Fibroblast of lung (primary cell): ENCODE measurements at regions not wholly inside any gene's neighbourhood (a gene's known extent, or its start where the extent isn't known, plus 50 kb on each side); places are given as distances from the start of the nearest gene placed in this dataset.

Experiments
- DNase-seq, 2 donors: peaks; one replicate each; pipeline versions ENCODE4 v3.0.0 to v3.0.0-alpha.2; 2010; ENCODE audit warnings: low read depth in 2 of 2
- H2AFZ ChIP-seq: 2 replicates; pipeline ENCODE4 v1.5.1; 2012; ENCODE audit warnings: low read length, control low read depth, inconsistent platforms
- H3K27ac ChIP-seq: 2 replicates; pipeline ENCODE4 v1.5.1; 2011; ENCODE audit warnings: low read length, control low read depth; ENCODE audit not compliant: insufficient read depth
- H3K27me3 ChIP-seq: 2 replicates; pipeline ENCODE4 v1.5.1; 2011; ENCODE audit warnings: mild to moderate bottlenecking, low read length; ENCODE audit not compliant: control insufficient read depth, insufficient read depth
- H3K36me3 ChIP-seq: 2 replicates; pipeline ENCODE4 v1.5.1; 2011; ENCODE audit warnings: low read length; ENCODE audit not compliant: control insufficient read depth, insufficient read depth
- H3K4me1 ChIP-seq: 2 replicates; pipeline ENCODE4 v1.5.1; 2011; ENCODE audit warnings: low read length; ENCODE audit not compliant: control insufficient read depth, insufficient read depth; ENCODE audit errors: extremely low read depth
- H3K4me2 ChIP-seq: 2 replicates; pipeline ENCODE4 v1.5.1; 2011; ENCODE audit warnings: low read length, control low read depth; ENCODE audit not compliant: insufficient read depth; ENCODE audit errors: extremely low read depth
- H3K4me3 ChIP-seq, 4 experiments: fragments of 200-600 bp in 1 of 4; sonication (generic) in 1 of 4; replicated peaks in 1 of 4; 2 replicates each; pipeline ENCODE4 v1.5.1; 2011 to 2016; ENCODE audit warnings: low read length in 4 of 4, low read depth in 3 of 4, mild to moderate bottlenecking in 3 of 4, control low read depth in 2 of 4, inconsistent platforms in 1 of 4, mixed read lengths in 1 of 4; ENCODE audit not compliant: insufficient read depth in 1 of 4; ENCODE audit errors: control extremely low read depth in 1 of 4
- H3K79me2 ChIP-seq: 2 replicates; pipeline ENCODE4 v1.5.1; 2012; ENCODE audit warnings: mild to moderate bottlenecking, low read length, inconsistent platforms; ENCODE audit not compliant: control insufficient read depth, insufficient read depth
- H3K9ac ChIP-seq: 2 replicates; pipeline ENCODE4 v1.5.1; 2011; ENCODE audit warnings: mild to moderate bottlenecking, low read length, control low read depth; ENCODE audit not compliant: insufficient read depth
- H3K9me3 ChIP-seq: 2 replicates; pipeline ENCODE4 v1.5.1; 2012; ENCODE audit warnings: low read depth, low read length; ENCODE audit not compliant: control insufficient read depth, insufficient read depth
- H4K20me1 ChIP-seq: 2 replicates; pipeline ENCODE4 v1.5.1; 2011; ENCODE audit warnings: low read length; ENCODE audit not compliant: control insufficient read depth, insufficient read depth; ENCODE audit errors: extremely low read depth
- CTCF ChIP-seq, 2 donors: IDR thresholded peaks in 1 of 2; conservative IDR thresholded peaks in 1 of 2; 1 replicate in 1 of 2; 2 replicates in 1 of 2; pipeline ENCODE4 v1.5.1; 2011 to 2012; ENCODE audit warnings: low read length in 2 of 2, control low read depth in 1 of 2, inconsistent platforms in 1 of 2, low read depth in 1 of 2, mild to moderate bottlenecking in 1 of 2
- EZH2 ChIP-seq: IDR thresholded peaks from 2 replicates; pipeline ENCODE4 v1.5.1; 2012; ENCODE audit warnings: low read length, control low read depth, mild to moderate bottlenecking; ENCODE audit errors: missing control alignments

- H4K20me1 ChIP-seq: no peaks in the 10 kb centered on the region
- H3K79me2 ChIP-seq: no peaks in the 10 kb centered on the region
- no peak overlapping the region for H3K4me2 ChIP-seq
- no peak overlapping the region for H3K9ac ChIP-seq
- no peak overlapping the region for H3K27ac ChIP-seq
- H2AFZ ChIP-seq: no peak overlapping the region
- no peaks in the 10 kb centered on the region for H3K4me1 ChIP-seq
- H3K27me3 ChIP-seq: no peaks in the 10 kb centered on the region
- H3K9me3 ChIP-seq: no peaks in the 10 kb centered on the region
- no peak overlapping the region for H3K4me3 ChIP-seq
- no peaks in the 10 kb centered on the region for H3K36me3 ChIP-seq
- TF ChIP-seq EZH2: no peak
- no peak for TF ChIP-seq CTCF (conservative IDR thresholded peaks at IDR 0.05 in 1 of 2, IDR thresholded peaks at IDR 0.05 in 1 of 2; ENCODE audit: low read depth in 1 of 2, low read length in 2 of 2)
- no peak for DNase-seq
Observed at GRCh38 chr5:89230178-89230577, 347.2 kb upstream of the MEF2C start.

- no peaks in the 10 kb centered on the region for H3K9me3 ChIP-seq
- H3K27ac ChIP-seq: no peak overlapping the region
- no peak for DNase-seq
- no peak overlapping the region for H3K9ac ChIP-seq
- TF ChIP-seq CTCF (conservative IDR thresholded peaks at IDR 0.05 in 1 of 2, IDR thresholded peaks at IDR 0.05 in 1 of 2; ENCODE audit: low read depth in 1 of 2, low read length in 2 of 2) (no peak), EZH2 (no peak)
- no peaks in the 10 kb centered on the region for H3K36me3 ChIP-seq
- no peaks in the 10 kb centered on the region for H3K79me2 ChIP-seq
- H4K20me1 ChIP-seq: no peaks in the 10 kb centered on the region
- no peaks in the 10 kb centered on the region for H3K27me3 ChIP-seq
- H3K4me2 ChIP-seq: no peak overlapping the region
- no peaks in the 10 kb centered on the region for H3K4me1 ChIP-seq
- H3K4me3 ChIP-seq: no peak overlapping the region
- no peak overlapping the region for H2AFZ ChIP-seq
Observed at GRCh38 chr5:89229331-89230070, 346.5 kb upstream of the MEF2C start.

- Histone ChIP-seq H3K4me1 (no peaks in the 10 kb centered on the region), H3K9me3 (no peaks in the 10 kb centered on the region), H4K20me1 (no peaks in the 10 kb centered on the region), H3K4me3 (no peak overlapping the region), H2AFZ (no peak overlapping the region), H3K27ac (no peak overlapping the region), H3K4me2 (no peak overlapping the region), H3K79me2 (no peaks in the 10 kb centered on the region), H3K36me3 (no peaks in the 10 kb centered on the region), H3K9ac (no peak overlapping the region), H3K27me3 (no peaks in the 10 kb centered on the region)
- no peak for TF ChIP-seq CTCF (conservative IDR thresholded peaks at IDR 0.05 in 1 of 2, IDR thresholded peaks at IDR 0.05 in 1 of 2; ENCODE audit: low read depth in 1 of 2, low read length in 2 of 2)
- no peak for TF ChIP-seq EZH2
- DNase-seq: no peak
Observed at GRCh38 chr5:89228355-89228754, 345.4 kb upstream of the MEF2C start.
